Fibroblast of the aortic adventitia (primary cell): ENCODE measurements at regions not wholly inside any gene's neighbourhood (a gene's known extent, or its start where the extent isn't known, plus 50 kb on each side); places are given as distances from the start of the nearest gene placed in this dataset.

Source experiments
- DNase-seq: peaks from one replicate; pipeline ENCODE4 v3.0.0-alpha.2; 2010; ENCODE audit warnings: low read depth
- H3K4me3 ChIP-seq: 2 replicates; pipeline ENCODE4 v1.5.1; 2011; ENCODE audit warnings: low read depth, mild to moderate bottlenecking, control low read depth, low read length, moderate library complexity
- CTCF ChIP-seq: IDR thresholded peaks from 2 replicates; pipeline ENCODE4 v1.5.1; 2011; ENCODE audit warnings: mild to moderate bottlenecking, low read length, control low read depth, inconsistent platforms; ENCODE audit not compliant: insufficient read depth

GRCh38 chr14:28294834-28295440, 471.6 kb upstream of the FOXG1 start:
- DNase-seq, result peak; percentile 45
- no peak overlapping the region for H3K4me3 ChIP-seq
- TF ChIP-seq CTCF, result peak; percentile 5

- DNase-seq, result no peak
- H3K4me3 ChIP-seq, result no peak overlapping the region
- no peak for TF ChIP-seq CTCF
These were observed 469.0 kb upstream of the FOXG1 start for GRCh38 chr14:28297559-28297958.

GRCh38 chr14:28298156-28298555, 468.4 kb upstream of the FOXG1 start:
- no peak for TF ChIP-seq CTCF
- peak; percentile 36 for DNase-seq

GRCh38 chr14:28299227-28299626, 467.4 kb upstream of the FOXG1 start:
- DNase-seq, result no peak
- no peak for TF ChIP-seq CTCF
- H3K4me3 ChIP-seq, result no peak overlapping the region

More at GRCh38 chr14:28298156-28298555, 468.4 kb upstream of the FOXG1 start:
- no peak overlapping the region for H3K4me3 ChIP-seq

GRCh38 chr14:28300356-28300755, 466.2 kb upstream of the FOXG1 start:
- no peak overlapping the region for H3K4me3 ChIP-seq
- TF ChIP-seq CTCF, result no peak
- peak; percentile 27 for DNase-seq

- no peak for TF ChIP-seq CTCF
- no peak overlapping the region for H3K4me3 ChIP-seq
- no peak for DNase-seq
These were observed 465.4 kb upstream of the FOXG1 start for GRCh38 chr14:28301179-28301578.

- H3K4me3 ChIP-seq, result no peak overlapping the region
- peak; percentile 37 for DNase-seq
- TF ChIP-seq CTCF, result no peak
These were observed 463.3 kb upstream of the FOXG1 start for GRCh38 chr14:28303248-28303647.
